Activated naive CD4-positive, alpha-beta T cell treated with anti-CD3 and anti-CD28 coated beads, Interleukin-2, amount 50 U/mL, for 16 hours (primary cell): ENCODE measurements at regions not wholly inside any gene's neighbourhood (a gene's known extent, or its start where the extent isn't known, plus 50 kb on each side); places are given as distances from the start of the nearest gene placed in this dataset.
"Not testable (repeated sequence)": the region's sequence is repeated elsewhere in the genome, so short reads cannot be mapped to it uniquely, and the experiment has no call there.

ENCODE experiments used
- DNase-seq: peaks from one replicate; pipeline ENCODE4 v3.0.0-alpha.2; 2020

DNA sequence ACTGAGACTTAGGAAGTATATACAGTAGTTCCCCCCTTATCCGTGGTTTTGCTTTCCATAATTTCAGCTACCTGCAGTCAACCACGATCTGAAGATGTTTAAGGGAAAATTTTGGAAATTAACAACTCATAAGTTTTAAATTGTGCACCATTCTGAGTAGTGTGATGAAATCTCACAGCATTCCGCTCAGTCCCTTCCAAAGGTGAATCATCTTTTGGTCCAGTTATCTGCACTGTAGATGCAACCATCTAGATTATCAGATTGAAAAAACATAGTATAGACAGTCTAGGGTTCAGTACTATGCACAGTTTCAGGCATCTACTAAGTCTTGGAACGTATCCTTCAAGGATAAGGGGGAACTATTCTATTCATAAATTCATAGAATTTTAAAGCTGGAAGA, 109.0 kb downstream of the ANXA3 start:
- no peak for DNase-seq

DNA sequence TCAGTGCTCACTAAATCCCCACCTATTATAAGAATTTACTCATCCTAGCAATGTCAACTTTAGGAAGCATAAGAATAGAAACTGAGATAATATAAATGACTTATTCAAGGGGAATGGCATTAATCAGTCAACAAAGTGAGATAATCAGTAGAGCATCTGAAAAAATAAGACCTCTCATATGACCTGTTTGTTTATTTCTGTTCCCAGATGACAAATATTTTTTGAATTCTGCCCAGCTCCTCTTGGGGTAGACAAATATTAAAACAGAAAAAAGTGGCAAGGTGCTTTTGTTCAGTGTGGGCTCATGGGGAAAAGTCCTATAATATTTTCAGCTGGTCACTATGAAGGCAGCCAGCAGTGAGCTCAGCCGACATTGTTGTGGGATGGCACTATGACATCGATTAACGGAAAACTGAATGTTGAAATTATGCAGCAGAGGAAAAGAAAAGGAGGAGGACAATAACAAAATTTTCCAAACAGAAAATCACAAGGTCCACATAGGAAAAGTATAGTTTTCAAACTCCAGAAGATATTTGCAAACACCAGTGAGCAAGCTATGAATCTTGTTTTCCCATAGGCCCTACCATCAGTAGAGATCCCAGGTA, 109.6 kb downstream of the ANXA3 start:
- DNase-seq, result no peak

DNA sequence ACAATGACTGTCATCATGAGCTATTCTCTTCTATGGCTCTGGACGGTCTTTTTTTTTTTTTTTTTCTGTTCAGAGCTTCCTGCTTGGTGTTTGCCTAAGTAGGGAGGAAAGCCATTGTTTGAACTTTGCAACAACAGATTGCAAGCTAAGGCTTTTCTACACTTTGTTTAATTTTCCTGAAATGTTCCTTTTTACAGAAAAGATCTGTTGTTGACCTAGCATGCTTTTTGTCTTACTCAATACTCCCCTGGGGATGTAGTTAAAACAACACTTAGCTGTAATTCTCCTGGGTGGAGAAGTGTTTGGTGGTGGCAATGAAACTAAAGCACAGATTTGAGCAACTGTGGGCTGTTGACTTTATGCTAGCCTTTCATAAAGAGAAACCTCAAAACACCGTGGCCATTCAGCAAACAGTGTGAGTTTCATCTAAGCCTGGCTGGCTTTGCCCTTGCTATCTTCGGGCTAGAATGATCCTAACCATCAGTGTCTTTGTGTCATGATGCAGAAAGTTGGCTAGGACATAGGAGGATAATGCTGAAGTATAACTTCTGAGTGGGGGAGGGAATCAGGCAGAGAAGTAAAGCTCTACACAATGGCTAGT, 110.5 kb downstream of the ANXA3 start:
- DNase-seq, result no peak

DNA sequence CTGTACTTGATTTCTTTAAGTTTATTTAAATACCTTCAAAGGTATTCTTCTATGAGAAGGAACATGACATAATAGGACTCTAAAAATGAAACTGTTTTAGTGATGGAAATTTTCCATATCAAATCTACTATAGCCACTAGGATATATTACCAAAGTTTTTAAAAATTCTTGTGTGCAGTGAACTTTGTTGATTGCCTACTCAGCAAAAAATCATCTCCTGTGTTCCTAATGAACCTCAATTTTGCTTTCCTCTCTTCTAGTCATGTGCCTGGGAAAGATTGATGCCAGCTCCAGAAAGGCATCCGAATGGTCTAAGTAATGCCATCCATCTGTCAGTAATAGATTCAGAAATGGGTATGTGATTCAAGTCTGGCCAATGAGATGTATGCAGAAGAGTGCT, 111.1 kb downstream of the ANXA3 start:
- DNase-seq, result no peak

DNA sequence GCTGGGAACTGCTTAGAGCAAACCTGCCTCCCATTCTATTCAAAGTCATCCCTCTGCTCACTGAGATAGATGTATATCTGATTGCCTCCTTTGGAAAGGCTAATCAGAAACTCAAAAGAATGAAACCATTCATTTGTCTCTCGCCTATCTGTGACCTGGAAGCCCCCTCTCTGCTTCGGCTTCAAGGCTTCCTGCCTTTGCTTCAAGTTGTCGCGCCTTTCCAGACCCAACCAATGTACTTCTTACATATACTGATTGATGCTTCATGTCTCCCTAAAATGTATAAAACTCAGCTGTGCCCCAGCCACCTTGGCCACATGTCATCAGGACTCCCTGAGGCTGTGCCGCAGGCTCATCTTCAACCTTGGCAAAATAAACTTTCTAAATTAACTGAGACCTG, 111.9 kb upstream of the BMP2K start:
- DNase-seq, result not testable (repeated sequence)

DNA sequence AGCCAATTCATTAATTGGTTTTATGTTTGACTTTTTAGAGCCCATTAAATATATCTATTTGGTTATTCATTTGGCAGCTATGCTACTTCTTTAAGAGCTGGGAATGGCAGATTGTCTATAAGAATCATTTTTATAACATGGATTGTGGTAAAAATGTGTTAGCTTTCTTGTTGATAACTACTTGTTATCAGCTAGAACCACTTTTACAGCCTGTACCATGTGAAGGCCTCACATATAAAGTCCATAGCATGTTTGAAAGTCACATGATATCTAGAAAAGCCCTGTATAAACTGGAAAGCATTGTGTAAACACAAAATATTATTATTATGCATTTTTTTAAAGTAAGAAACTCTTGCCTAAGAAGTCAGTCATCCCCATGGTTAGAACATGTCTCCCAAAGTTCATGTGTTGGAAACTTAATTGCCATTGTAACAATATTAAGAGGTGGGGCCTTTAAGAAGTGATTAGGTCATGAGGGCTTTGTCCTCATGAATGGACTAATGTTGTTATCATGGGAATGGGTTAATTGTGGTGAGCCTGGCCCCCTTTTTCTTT, 110.9 kb upstream of the BMP2K start:
- DNase-seq, result no peak

DNA sequence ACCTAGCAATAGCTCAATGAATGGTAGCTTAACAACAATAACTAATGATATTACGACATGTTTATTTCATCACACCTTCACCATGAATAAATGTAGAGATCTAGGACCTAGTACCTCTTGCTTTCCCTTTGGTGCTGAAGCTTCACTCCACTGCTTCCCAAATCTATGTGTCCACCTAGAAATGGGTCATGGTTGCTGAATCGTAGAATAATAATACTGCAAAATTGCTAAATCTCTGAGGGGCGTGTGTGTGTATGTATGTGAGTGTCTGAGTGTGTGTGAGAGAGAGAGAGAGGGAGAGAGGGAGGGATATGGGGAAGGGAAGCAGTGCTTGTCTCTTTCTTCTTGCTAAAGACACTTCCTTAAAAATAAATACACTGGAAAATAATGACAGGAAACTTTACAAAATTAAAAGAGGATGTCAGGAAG, 109.3 kb upstream of the BMP2K start:
- no peak for DNase-seq

DNA sequence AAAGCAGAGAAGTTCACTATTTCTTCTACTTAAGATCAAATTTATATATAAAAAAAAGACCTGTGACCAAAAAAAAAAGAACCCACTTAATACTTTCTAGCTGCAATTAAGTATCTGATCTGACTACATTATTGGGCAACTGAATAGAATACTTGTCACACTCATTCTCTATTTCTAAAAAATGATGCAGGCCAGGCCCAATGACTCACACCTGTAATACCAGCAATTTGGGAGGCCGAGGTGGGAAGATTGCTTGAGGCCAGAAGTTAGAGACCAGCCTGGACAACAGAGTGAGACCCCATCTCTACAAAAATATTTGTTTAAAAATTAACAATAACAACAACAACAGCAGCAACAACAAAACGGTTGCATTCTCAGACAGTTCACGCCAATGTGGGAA, 108.8 kb upstream of the BMP2K start:
- DNase-seq, result no peak

DNA sequence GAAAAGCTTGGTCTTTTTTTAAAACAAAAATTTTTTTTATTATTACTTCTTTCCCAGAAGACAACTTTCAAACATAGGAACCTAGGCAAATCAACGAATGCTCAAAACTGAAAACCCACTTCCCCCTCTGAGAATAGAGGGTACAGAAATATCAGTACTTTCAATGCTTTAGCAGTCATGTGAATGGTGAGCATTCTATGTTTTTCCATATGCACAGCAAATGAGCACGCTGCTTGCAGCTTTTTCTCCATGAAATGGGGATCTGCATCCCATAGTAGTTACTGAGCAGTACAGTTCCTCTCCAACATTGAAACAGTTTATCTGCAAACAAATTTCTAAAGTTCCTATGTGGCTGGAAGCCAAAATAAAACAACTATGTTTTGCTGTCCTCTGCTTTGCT, 108.4 kb upstream of the BMP2K start:
- no peak for DNase-seq

DNA sequence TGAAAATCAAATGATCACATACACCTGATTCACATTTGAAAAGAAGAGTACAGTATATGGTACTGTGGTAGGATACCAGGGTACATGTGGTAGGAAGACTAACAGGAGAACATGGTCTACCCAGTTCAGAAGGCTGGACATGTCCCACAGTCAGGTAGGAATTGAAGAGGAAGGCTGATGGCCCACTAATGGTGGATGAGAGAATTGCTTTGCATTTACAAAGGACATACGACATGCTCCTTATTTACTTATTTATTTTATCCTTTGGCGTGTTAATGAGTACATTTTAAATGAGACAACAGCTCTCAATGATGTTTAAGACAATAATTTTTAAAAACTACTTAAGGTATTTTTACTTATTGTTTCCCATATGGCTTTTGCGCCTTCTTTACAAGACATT, 106.7 kb upstream of the BMP2K start:
- no peak for DNase-seq

DNA sequence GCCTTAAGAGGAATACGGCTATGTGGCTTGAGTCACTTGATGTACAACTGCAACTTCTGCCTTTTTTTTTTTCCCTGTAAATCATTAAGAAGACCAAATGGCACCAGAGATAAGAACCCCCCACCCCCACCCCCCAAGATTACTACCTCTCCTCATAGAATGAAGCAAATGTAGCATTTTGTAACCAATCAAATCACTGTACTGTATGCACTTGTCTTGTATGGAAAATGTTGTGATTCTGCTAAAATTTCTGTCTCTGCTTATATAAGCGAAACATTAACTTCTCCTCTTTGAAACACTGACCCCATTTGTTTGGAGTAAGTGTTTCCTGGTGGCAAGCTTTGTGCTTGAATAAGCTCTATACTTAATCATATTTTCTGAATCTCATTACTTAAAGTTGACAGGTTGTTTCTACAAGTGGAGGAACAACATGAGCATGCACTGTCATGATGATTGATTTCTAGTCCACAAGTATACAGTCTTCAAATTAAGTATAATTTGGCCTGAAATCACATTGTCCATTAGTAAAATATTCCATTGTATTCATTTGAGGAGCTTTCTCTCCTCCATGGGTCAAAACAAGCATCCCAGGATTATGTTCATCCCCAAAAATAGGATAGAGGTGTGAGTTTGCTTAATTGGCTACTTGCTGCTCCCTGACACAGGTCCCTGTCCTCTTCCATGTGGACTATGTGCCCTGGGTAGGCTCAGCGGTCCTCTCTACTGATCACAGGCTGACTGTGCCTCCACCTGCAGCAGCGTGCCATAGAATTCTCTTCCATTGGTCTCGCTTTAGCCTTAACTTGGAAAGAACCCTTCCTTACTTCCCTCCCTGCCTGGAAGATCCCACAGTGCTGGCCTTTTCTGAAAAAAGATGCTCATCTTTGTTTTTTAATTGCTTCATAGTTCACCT, 104.0 kb upstream of the BMP2K start:
- DNase-seq, result no peak

DNA sequence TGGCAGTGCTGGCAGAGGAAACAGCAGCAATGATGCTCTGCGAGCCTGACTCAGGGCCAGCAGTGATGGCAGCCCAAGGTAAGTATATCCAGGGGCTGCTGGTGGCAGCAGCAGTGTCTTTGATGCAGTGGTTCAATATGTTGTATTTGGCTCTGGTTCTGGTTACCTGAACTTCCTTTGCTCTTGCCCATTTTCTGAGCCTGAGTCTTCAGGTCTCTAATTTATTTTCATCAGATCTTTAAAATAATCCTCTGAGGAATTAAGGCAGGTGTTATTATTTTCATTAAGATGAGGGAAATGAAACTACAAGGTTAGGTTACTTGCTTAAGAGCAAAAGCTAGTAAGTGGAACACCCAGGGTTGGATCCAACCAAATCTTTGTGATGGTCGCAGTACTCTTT, 102.8 kb upstream of the BMP2K start:
- no peak for DNase-seq

DNA sequence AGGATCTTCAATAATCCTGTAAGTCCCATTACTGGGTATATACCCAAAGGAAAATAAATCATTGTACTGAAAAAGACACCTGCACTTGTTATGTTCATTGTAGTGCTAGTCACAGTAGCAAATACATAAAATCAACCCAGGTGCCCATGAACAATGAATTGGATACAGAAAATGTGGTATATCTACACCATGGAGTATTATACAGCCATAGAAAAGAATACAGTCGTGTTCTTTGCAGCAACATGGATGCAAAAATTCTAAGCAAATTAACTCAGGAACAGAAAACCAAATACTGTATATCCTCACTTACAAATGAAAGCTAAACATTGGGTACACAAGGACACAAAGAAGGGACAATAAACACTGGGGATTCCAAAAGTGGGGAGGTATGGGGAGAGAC, 100.8 kb upstream of the BMP2K start:
- no peak for DNase-seq

DNA sequence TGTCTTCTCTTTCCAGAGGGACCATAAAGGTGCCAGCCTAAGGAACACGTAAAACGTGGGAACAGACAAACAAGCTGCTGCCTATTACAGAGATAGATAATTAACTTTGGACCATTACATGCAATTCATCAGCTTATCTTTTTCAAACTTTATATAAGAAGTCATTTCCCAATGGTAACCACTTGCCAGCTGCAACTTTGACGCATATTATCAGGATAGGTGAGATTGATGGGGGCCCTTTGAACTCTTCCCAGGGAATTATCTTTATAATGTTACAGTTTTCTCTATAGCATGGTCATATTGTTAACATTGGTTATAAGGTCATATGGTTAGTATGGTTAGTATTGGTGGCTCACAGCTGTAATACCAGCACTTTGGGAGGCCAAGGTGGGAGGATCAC, 94.1 kb upstream of the BMP2K start:
- no peak for DNase-seq

DNA sequence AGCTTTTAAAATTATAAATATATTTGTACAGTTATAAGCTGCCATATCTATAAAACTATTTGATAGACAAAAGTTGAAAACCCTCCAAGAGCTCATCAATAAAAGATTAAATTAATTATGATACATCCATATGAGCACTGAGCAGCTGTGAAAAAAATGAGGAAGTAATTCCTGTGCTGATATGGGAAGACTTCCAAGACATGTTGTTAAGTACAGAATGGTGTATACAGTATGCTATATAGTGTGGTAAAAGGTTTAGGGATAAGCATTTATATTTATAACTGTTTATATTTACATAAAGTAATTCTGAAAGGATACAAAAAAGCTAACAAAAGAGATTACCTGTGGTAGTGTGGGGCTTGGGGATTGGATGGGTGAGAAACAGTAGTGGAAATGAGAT, 92.8 kb upstream of the BMP2K start:
- no peak for DNase-seq

DNA sequence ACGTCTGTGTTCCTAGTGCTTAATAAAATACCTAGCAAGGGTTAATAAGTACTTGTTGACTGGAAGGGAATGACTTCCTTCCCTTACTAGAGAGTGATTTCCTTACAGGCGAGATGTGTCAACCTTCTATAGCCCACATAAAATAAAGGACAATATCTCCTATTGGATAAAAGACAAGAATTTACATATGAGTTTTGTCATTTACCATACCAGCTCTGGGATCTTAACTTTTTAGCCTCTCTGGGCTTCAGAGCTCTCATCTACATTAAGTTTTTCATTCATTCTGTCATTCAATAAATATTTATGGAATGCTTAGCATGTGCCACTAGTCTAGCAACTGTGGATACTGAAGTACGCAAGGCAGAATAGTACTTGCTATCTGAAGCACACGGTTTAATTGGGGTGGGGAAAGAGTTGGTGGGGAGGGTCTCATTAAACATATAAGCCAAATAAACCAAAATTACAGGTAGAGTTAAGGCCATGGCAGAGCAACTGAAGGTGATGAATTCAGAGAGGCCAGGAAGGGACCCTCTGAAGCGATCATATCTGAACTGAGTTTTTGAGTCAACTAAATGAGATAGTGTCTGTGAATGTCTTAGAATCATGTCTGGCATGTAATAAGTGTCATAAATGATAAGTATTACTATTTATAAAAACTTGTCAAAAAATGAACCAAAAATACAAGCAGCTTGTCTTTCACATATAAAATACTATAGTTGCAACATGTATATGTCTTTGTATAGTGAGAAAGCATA, 91.6 kb upstream of the BMP2K start:
- DNase-seq, result no peak

DNA sequence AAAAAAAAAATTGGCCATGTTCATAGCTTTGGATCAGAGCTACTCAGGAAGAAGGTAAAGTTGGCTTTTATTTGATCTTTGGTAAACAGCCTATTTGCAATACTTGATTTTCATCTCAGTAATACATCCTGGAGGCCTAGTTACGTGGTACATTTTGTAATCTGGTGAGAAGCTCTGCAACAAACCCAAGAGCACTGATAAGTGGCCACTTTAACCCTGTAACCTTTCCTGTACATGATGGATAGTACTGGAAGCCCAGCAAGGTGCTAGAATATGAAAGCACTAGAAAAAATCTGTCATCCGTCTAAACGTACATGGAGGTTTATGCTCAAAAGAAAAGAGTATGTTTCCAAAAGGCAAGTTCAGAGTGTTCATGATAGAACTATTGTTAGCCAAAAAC, 88.3 kb upstream of the BMP2K start:
- DNase-seq, result no peak

DNA sequence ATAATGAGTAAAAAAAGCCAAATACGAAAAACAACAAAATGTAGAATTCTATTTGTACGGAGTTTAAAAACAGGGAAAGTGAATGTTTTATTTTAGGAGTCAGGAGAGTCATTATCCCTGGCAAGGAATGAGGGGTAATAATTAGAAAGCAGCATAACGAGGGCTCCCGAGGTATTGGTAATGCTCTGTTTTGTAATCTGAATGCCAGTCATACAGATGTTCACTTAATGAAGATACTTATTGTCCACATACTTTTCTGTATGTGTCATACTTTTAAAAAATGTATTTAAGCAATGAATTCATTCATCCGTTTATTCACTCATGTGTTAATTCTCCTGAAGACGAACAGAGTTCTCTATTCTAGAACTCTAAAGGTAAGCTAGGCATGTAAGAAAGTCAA, 87.8 kb upstream of the BMP2K start:
- no peak for DNase-seq

DNA sequence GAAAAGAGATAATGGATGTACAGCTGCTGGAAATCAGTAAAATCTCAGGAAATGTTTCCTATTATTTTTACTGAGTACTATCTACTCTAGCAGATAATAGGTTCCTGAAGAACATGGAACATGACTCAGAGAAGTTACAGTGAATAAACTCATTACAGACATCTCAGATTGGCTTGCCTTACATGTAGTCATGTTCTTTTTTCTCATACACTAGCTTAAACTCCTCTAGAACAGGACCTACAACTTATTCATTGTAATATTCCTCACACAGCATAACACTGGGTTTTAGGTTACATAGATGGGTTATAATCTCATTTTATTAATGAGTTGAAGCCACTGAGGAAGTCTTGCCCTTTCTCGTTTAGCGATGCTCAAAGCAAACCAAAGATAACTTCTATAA, 86.9 kb upstream of the BMP2K start:
- DNase-seq, result no peak

DNA sequence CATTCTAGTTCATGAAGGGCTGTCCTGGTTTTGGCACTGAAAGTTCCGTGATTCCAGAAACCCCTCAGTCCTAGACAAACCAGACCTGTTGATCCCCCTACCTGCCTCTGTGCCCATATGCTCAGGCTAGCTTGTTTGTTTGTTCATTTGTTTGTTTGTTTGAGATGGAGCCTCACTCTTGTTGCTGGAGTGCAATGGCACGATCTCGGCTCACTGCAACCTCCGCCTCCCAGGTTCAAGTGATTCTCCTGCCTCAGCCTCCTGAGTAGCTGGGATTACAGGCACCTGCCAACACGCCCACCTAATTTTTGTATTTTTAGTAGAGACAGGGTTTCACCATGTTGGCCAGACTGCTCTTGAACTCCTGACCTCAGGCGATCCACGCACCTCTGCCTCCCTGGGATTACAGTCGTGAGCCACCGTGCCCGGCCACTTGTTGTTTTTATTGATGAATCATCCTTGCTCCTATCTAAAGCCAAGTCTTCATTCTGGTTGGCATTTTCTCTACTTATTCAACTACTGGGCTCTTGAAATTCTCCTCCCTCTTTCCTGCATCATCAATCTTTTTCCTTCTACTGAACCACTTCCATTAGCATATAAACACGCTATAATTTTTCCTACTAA, 86.3 kb upstream of the BMP2K start:
- no peak for DNase-seq

DNA sequence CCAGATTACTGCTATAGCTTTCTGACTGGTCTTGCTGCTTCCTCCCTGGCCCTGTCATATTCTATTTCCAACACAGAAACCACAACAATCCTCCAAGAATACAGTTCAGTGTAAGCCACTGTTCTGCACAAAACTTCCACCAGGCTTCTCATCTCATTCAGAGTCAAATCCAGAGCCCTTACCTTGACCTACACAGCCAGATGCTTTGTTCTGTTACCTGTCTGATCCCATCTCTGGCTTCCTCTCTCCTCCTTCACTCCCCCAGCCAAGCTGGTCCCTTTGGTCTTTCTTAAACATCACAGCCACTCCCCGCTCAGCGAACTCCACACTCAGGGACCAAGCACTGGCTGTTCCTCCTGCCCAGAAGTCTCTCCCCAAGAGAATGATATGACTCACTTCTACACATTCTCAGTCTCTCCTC, 84.8 kb upstream of the BMP2K start:
- DNase-seq, result no peak

DNA sequence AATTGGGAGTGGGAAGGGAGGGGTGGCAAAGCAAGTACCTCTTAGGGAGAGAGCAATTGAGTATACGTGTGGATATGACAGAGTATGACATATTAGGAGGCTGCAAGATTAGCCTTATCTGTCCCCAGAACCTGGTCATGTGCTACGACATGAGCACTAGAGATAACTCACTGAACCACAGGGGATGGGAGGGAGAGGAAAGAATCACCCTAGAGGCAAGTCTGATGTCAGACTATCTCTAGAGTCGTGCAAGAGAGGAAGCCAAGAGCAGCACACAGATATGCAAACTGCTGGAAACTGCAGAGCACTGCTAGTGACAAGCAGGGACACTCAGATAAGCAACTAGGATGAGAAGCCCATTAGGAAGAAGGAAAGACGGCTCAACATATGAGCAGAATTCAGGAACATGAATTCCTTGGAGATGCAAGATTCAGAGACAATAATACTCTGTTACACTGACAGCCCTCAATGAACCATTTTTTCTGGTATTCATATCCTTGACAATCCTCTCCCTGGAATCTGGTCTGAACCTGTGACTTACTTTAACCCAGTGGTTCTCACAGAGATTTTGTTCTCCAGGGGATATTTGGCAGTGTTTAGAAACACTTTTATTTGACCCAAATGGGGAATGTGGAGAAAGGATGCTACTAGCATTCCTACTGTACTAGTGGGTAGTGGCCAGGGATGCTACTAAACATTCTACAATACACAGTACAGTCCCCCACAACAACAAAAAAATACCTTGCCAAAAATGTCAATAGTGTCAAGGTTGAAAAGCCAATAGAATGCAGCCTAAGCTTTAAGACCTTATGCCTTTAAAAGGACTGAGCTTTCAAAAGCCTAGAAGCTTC, 84.0 kb upstream of the BMP2K start:
- DNase-seq, result no peak
